WTC11 (cell line): ENCODE measurements at regions not wholly inside any gene's neighbourhood (a gene's known extent, or its start where the extent isn't known, plus 50 kb on each side); places are given as distances from the start of the nearest gene placed in this dataset.

Source experiments
- ATAC-seq: fragments of 200-7000 bp; cut with Tn5 transposase; 2 replicates; pipeline ENCODE4 v1.10.0; 2021; ENCODE audit warnings: mild to moderate bottlenecking, moderate library complexity
- CTCF ChIA-PET: fragments of 300-600 bp; sonication (Branson Sonifier 250); formaldehyde crosslinking; loops from one replicate; lab custom pipeline; 2021; ENCODE audit warnings: antibody characterized with exemption; lab: Charles Lee
- POLR2A ChIA-PET: fragments of 350-600 bp; sonication (Branson Sonifier 250); formaldehyde crosslinking; loops from one replicate; lab custom pipeline; 2021; ENCODE audit warnings: antibody characterized with exemption; lab: Charles Lee
- DNase-seq: peaks from one replicate; pipeline ENCODE4 v3.0.0; 2021; ENCODE audit warnings: low spot score
- H3K27ac Mint-ChIP-seq: 2 replicates; pipeline ENCODE4 v1.8.0; 2021; ENCODE audit warnings: mixed read lengths
- H3K27me3 Mint-ChIP-seq: 2 replicates; pipeline ENCODE4 v1.8.0; 2021; ENCODE audit warnings: low read depth, mild to moderate bottlenecking, moderate library complexity, mixed read lengths
- H3K36me3 Mint-ChIP-seq: 2 replicates; pipeline ENCODE4 v1.8.0; 2021; ENCODE audit warnings: mixed read lengths
- H3K4me1 Mint-ChIP-seq: 2 replicates; pipeline ENCODE4 v1.8.0; 2022; ENCODE audit warnings: mixed read lengths
- H3K4me3 Mint-ChIP-seq: 2 replicates; pipeline ENCODE4 v1.8.0; 2021; ENCODE audit warnings: mild to moderate bottlenecking, moderate library complexity, mixed read lengths
- H3K9me3 Mint-ChIP-seq: 2 replicates; pipeline ENCODE4 v1.8.0; 2021; ENCODE audit warnings: mixed read lengths
- ATF2 ChIP-seq: sonication (generic); formaldehyde crosslinking; IDR thresholded peaks from 2 replicates; pipeline ENCODE4 v1.8.1; 2022; ENCODE audit warnings: low read depth, missing genetic modification reagents, borderline replicate concordance
- ATF3 ChIP-seq: sonication (generic); formaldehyde crosslinking; conservative IDR thresholded peaks from 2 replicates; pipeline ENCODE4 v1.8.1; 2022; ENCODE audit warnings: mild to moderate bottlenecking, missing genetic modification reagents
- CREB1 ChIP-seq: sonication (generic); formaldehyde crosslinking; IDR thresholded peaks from 2 replicates; pipeline ENCODE4 v1.8.0; 2023; ENCODE audit warnings: mild to moderate bottlenecking, missing genetic modification reagents
- ESRRA ChIP-seq: sonication (generic); formaldehyde crosslinking; IDR thresholded peaks from 2 replicates; pipeline ENCODE4 v1.8.1; 2022; ENCODE audit warnings: mild to moderate bottlenecking, missing genetic modification reagents, borderline replicate concordance
- FOXJ3 ChIP-seq: sonication (generic); formaldehyde crosslinking; IDR thresholded peaks from 2 replicates; pipeline ENCODE4 v1.9.0; 2021; ENCODE audit warnings: missing genetic modification reagents, mild to moderate bottlenecking, borderline replicate concordance
- FOXP1 ChIP-seq: sonication (generic); formaldehyde crosslinking; IDR thresholded peaks from 2 replicates; pipeline ENCODE4 v1.8.0; 2022; ENCODE audit warnings: missing genetic modification reagents, mild to moderate bottlenecking, moderate library complexity, borderline replicate concordance
- JUN ChIP-seq: sonication (generic); formaldehyde crosslinking; IDR thresholded peaks from 2 replicates; pipeline ENCODE4 v1.8.0; 2023; ENCODE audit warnings: mild to moderate bottlenecking, missing genetic modification reagents
- MAX ChIP-seq: sonication (generic); formaldehyde crosslinking; IDR thresholded peaks from 2 replicates; pipeline ENCODE4 v1.8.0; 2022; ENCODE audit warnings: mild to moderate bottlenecking, missing genetic modification reagents
- MLX ChIP-seq: sonication (generic); formaldehyde crosslinking; IDR thresholded peaks from 2 replicates; pipeline ENCODE4 v1.8.1; 2023; ENCODE audit warnings: mild to moderate bottlenecking, missing genetic modification reagents, moderate library complexity
- MXD4 ChIP-seq: fragments of 250-450 bp; sonication (Bioruptor Pico); IDR thresholded peaks from 2 replicates; pipeline ENCODE4 v1.8.0; 2021; ENCODE audit warnings: mild to moderate bottlenecking, moderate library complexity, borderline replicate concordance
- RELA ChIP-seq: sonication (generic); formaldehyde crosslinking; IDR thresholded peaks from 2 replicates; pipeline ENCODE4 v1.8.1; 2022; ENCODE audit warnings: missing genetic modification reagents, mild to moderate bottlenecking, borderline replicate concordance
- RORB ChIP-seq: fragments of 250-450 bp; sonication (Bioruptor Pico); IDR thresholded peaks from 2 replicates; pipeline ENCODE4 v1.9.0; 2021; ENCODE audit warnings: mild to moderate bottlenecking
- STAT6 ChIP-seq: sonication (generic); formaldehyde crosslinking; conservative IDR thresholded peaks from 2 replicates; pipeline ENCODE4 v1.8.1; 2023; ENCODE audit warnings: mild to moderate bottlenecking, low read depth, missing genetic modification reagents, moderate library complexity
- TEAD1 ChIP-seq: sonication (generic); formaldehyde crosslinking; IDR thresholded peaks from 2 replicates; pipeline ENCODE4 v1.8.0; 2022; ENCODE audit warnings: mild to moderate bottlenecking, missing genetic modification reagents
- TP53 ChIP-seq: sonication (generic); formaldehyde crosslinking; IDR thresholded peaks from 2 replicates; pipeline ENCODE4 v1.8.1; 2023; ENCODE audit warnings: mild to moderate bottlenecking, missing genetic modification reagents
- ZNF232 ChIP-seq: sonication (generic); formaldehyde crosslinking; IDR thresholded peaks from 2 replicates; pipeline ENCODE4 v1.8.0; 2022; ENCODE audit warnings: mild to moderate bottlenecking, missing genetic modification reagents
- ZNF263 ChIP-seq: sonication (generic); formaldehyde crosslinking; IDR thresholded peaks from 2 replicates; pipeline ENCODE4 v1.8.1; 2022; ENCODE audit warnings: low read depth, mild to moderate bottlenecking, moderate library complexity, missing genetic modification reagents
- ZNF281 ChIP-seq: sonication (generic); formaldehyde crosslinking; IDR thresholded peaks from 2 replicates; pipeline ENCODE4 v1.8.0; 2023; ENCODE audit warnings: mild to moderate bottlenecking, missing genetic modification reagents
- ZNF416 ChIP-seq: fragments of 250-450 bp; sonication (Bioruptor Pico); IDR thresholded peaks from 2 replicates; pipeline ENCODE4 v1.9.0; 2021; ENCODE audit warnings: mild to moderate bottlenecking, inconsistent platforms

GRCh38 chr3:124459678-124460077 lies 270.6 kb upstream of the UMPS start:
- POLR2A ChIA-PET, result no interaction called here
- Mint-ChIP-seq H3K4me1 (no peaks in the 10 kb centered on the region), H3K27ac (no peak overlapping the region), H3K9me3 (no peaks in the 10 kb centered on the region), H3K4me3 (no peak overlapping the region), H3K36me3 (no peaks in the 10 kb centered on the region), H3K27me3 (no peaks in the 10 kb centered on the region; the same call in none of the 2 replicates)
- DNase-seq (no peak), ATAC-seq (no peak)
- CTCF ChIA-PET, result interaction anchor here (1.2 to 1.5 kb wide), 3 partner anchors 9 to 108 kb away, joined by 3 to 5 read pairs (median 5); no protein-coding TSS in a partner anchor
- TF ChIP-seq RELA, result no peak
- TF ChIP-seq TEAD1 (CRISPR knock-in tag), result no peak
- TF ChIP-seq ZNF263, result no peak
- TF ChIP-seq FOXP1 (CRISPR knock-in tag), result no peak
- TF ChIP-seq ZNF281, result no peak
- no peak for TF ChIP-seq ZNF232

GRCh38 chr3:124461126-124461525 lies 269.1 kb upstream of the UMPS start:
- TF ChIP-seq ATF2 (CRISPR knock-in tag) (no peak), ESRRA (no peak)
- ChIA-PET POLR2A (no interaction called here), CTCF (interaction anchor here (0.8 kb wide), 1 partner anchor 25 kb away, joined by 4 read pairs; no protein-coding TSS in a partner anchor)
- Mint-ChIP-seq H3K4me1 (no peaks in the 10 kb centered on the region), H3K4me3 (no peak overlapping the region), H3K36me3 (no peaks in the 10 kb centered on the region), H3K9me3 (no peaks in the 10 kb centered on the region), H3K27me3 (no peaks in the 10 kb centered on the region; the same call in none of the 2 replicates), H3K27ac (no peak overlapping the region)
- no peak for DNase-seq
- ATAC-seq, result no peak

- Mint-ChIP-seq H3K36me3 (no peaks in the 10 kb centered on the region), H3K9me3 (no peaks in the 10 kb centered on the region), H3K4me3 (no peak overlapping the region), H3K27ac (no peak overlapping the region), H3K27me3 (no peaks in the 10 kb centered on the region; the same call in 1 of the 2 replicates), H3K4me1 (no peaks in the 10 kb centered on the region)
- DNase-seq (no peak), ATAC-seq (no peak)
- ChIA-PET POLR2A (no interaction called here), CTCF (interaction anchor here (0.6 to 0.8 kb wide), 2 partner anchors 24 to 69 kb away, joined by 4 to 5 read pairs; no protein-coding TSS in a partner anchor)
- TF ChIP-seq STAT6 (CRISPR knock-in tag), result no peak
- TF ChIP-seq ZNF416, result no peak
- no peak for TF ChIP-seq RORB (CRISPR knock-in tag)
Measured at GRCh38 chr3:124461838-124462632, 268.2 kb upstream of the UMPS start.

- ATAC-seq (no peak), DNase-seq (no peak)
- ChIA-PET CTCF (interaction anchor here (7.3 kb wide), 1 partner anchor 112 kb away, joined by 79 read pairs; no protein-coding TSS in a partner anchor), POLR2A (no interaction called here)
- H3K27me3 Mint-ChIP-seq, result no peaks in the 10 kb centered on the region
- peaks cover 2% of the 10 kb centered on the region for H3K4me1 Mint-ChIP-seq
- H3K36me3 Mint-ChIP-seq, result no peaks in the 10 kb centered on the region
- no peak overlapping the region for H3K4me3 Mint-ChIP-seq
- H3K27ac Mint-ChIP-seq, result no peak overlapping the region
- H3K9me3 Mint-ChIP-seq, result no peaks in the 10 kb centered on the region
- no peak for TF ChIP-seq FOXJ3 (CRISPR knock-in tag)
- no peak for TF ChIP-seq MLX (CRISPR knock-in tag)
- no peak for TF ChIP-seq TP53
- no peak for TF ChIP-seq ATF3 (CRISPR knock-in tag)
- no peak for TF ChIP-seq CREB1 (CRISPR knock-in tag)
- TF ChIP-seq JUN, result no peak
- TF ChIP-seq MXD4 (CRISPR knock-in tag), result no peak
- TF ChIP-seq MAX (CRISPR knock-in tag), result no peak
Measured at GRCh38 chr3:124463234-124463633, 267.0 kb upstream of the UMPS start.
